Endothelial cell of umbilical vein (primary cell): ENCODE measurements at regions not wholly inside any gene's neighbourhood (a gene's known extent, or its start where the extent isn't known, plus 50 kb on each side); places are given as distances from the start of the nearest gene placed in this dataset.
"Not testable (repeated sequence)": the region's sequence is repeated elsewhere in the genome, so short reads cannot be mapped to it uniquely, and the experiment has no call there.

Source experiments
- BruUV-seq: library from RNA; stranded (reverse); fragments of 400-500 nt; replicated peaks from 2 replicates; lab custom pipeline; 2021; lab: Mats Ljungman, UMichigan
- CTCF ChIA-PET: fragments of 300-600, 350-600 bp; sonication (Branson Sonifier 250); formaldehyde crosslinking; loops from one replicate; lab custom pipeline; 2021; ENCODE audit warnings: antibody characterized with exemption, inconsistent platforms; lab: Charles Lee
- POLR2A ChIA-PET: fragments of 300-600, 350-600 bp; sonication (Branson Sonifier 250); formaldehyde crosslinking; loops from one replicate; lab custom pipeline; 2021; ENCODE audit warnings: antibody characterized with exemption, inconsistent platforms; lab: Charles Lee
- DNase-seq: peaks from one replicate; pipeline ENCODE4 v3.0.0-alpha.2; 2011; ENCODE audit warnings: low read depth, low spot score
- FAIRE-seq: peaks from 2 replicates; lab custom pipeline; 2011; peaks lifted over from hg19 to GRCh38; lab: Jason Lieb, UNC
- H2AFZ ChIP-seq: 2 replicates; pipeline ENCODE4 v1.6.0; 2012; ENCODE audit warnings: low read depth, low read length, control low read depth, inconsistent platforms
- H3K27ac ChIP-seq: 2 replicates; pipeline ENCODE4 v1.5.1; 2011; ENCODE audit warnings: low read depth, mild to moderate bottlenecking, control low read depth, low read length, moderate library complexity; ENCODE audit not compliant: insufficient read depth
- H3K27me3 ChIP-seq, 2 experiments: 2 replicates each; pipeline versions ENCODE4 v1.6.0 to v1.6.1; 2011; ENCODE audit warnings: low read length in 2 of 2, mixed read lengths in 1 of 2; ENCODE audit not compliant: control insufficient read depth in 2 of 2, insufficient read depth in 2 of 2
- H3K36me3 ChIP-seq, 2 experiments: 2 replicates in 1 of 2; 3 replicates in 1 of 2; pipeline ENCODE4 v1.5.1; 2011; ENCODE audit warnings: low read length in 2 of 2, mild to moderate bottlenecking in 1 of 2, moderate library complexity in 1 of 2; ENCODE audit not compliant: control insufficient read depth in 2 of 2, insufficient read depth in 2 of 2; ENCODE audit errors: extremely low read depth in 1 of 2
- H3K4me1 ChIP-seq: 3 replicates; pipeline ENCODE4 v1.5.1; 2011; ENCODE audit warnings: mild to moderate bottlenecking, low read length; ENCODE audit not compliant: control insufficient read depth, insufficient read depth; ENCODE audit errors: extremely low read depth
- H3K4me2 ChIP-seq: 2 replicates; pipeline ENCODE4 v1.6.1; 2011; ENCODE audit warnings: low read length, control low read depth, mixed read lengths; ENCODE audit not compliant: insufficient read depth
- H3K4me3 ChIP-seq, 3 experiments: fragments of 200-600 bp in 1 of 3; sonication (generic), shearing (Covaris generic) in 1 of 3; replicated peaks in 1 of 3; 2 replicates each; pipeline ENCODE4 v1.5.1; 2011 to 2016; ENCODE audit warnings: control low read depth in 3 of 3, low read length in 3 of 3, mild to moderate bottlenecking in 2 of 3, inconsistent platforms in 1 of 3, low read depth in 1 of 3, moderate library complexity in 1 of 3; ENCODE audit not compliant: insufficient read depth in 1 of 3
- H3K79me2 ChIP-seq: 2 replicates; pipeline ENCODE4 v1.6.0; 2012; ENCODE audit warnings: low read length, inconsistent platforms; ENCODE audit not compliant: control insufficient read depth, insufficient read depth
- H3K9ac ChIP-seq: replicated peaks from 2 replicates; pipeline ENCODE3; 2011; ENCODE audit warnings: low read length, control low read depth; ENCODE audit not compliant: insufficient read depth; ENCODE audit errors: extremely low read depth
- H3K9me1 ChIP-seq: replicated peaks from 3 replicates; pipeline ENCODE4 v1.6.0; 2011; ENCODE audit warnings: mild to moderate bottlenecking, low read length; ENCODE audit not compliant: control insufficient read depth, insufficient read depth; ENCODE audit errors: extremely low read depth
- H3K9me3 ChIP-seq: replicated peaks from 2 replicates; pipeline ENCODE4 v1.5.1; 2012; ENCODE audit warnings: low read length, inconsistent platforms; ENCODE audit not compliant: control insufficient read depth, insufficient read depth
- H4K20me1 ChIP-seq: replicated peaks from 2 replicates; pipeline ENCODE3; 2011; ENCODE audit warnings: mild to moderate bottlenecking, low read length; ENCODE audit not compliant: control insufficient read depth, insufficient read depth; ENCODE audit errors: extremely low read depth
- dilution Hi-C: fragments of 300-500 bp; cut with MboI; formaldehyde crosslinking; loops from one replicate; pipeline ENCODE4 v1.15.0; 2019; ENCODE audit warnings: low sequenced_read_pairs; ENCODE audit not compliant: extremely low pct_ligation_motif_present
- intact Hi-C: fragments of 100-400 bp; cut with micrococcal nuclease; formaldehyde crosslinking; loops from one replicate; pipeline ENCODE4 v1.10.0; 2022

- BruUV-seq, CTCF ChIA-PET, H3K4me2 ChIP-seq, H2AFZ ChIP-seq, H3K36me3 ChIP-seq, H3K9ac ChIP-seq, H3K4me1 ChIP-seq, H3K9me3 ChIP-seq, dilution Hi-C loops, H3K27me3 ChIP-seq, H3K4me3 ChIP-seq, intact Hi-C loops, POLR2A ChIA-PET, DNase-seq, H3K9me1 ChIP-seq, H4K20me1 ChIP-seq, FAIRE-seq, H3K27ac ChIP-seq, H3K79me2 ChIP-seq: not testable (repeated sequence)
Observed at GRCh38 chr2:89885071-89885470, 1193.6 kb downstream of the RPIA start.

GRCh38 chr2:89888693-89889092, 1197.2 kb downstream of the RPIA start:
- H3K4me2 ChIP-seq, BruUV-seq, CTCF ChIA-PET, H3K27me3 ChIP-seq, H2AFZ ChIP-seq, POLR2A ChIA-PET, H3K27ac ChIP-seq, H3K4me1 ChIP-seq, FAIRE-seq, H3K36me3 ChIP-seq, H4K20me1 ChIP-seq, H3K4me3 ChIP-seq, H3K9me3 ChIP-seq, H3K9ac ChIP-seq, DNase-seq, dilution Hi-C loops, H3K9me1 ChIP-seq, H3K79me2 ChIP-seq, intact Hi-C loops: not testable (repeated sequence)

GRCh38 chr2:89890185-89890773, 1198.8 kb downstream of the RPIA start:
- BruUV-seq, H3K9me3 ChIP-seq, dilution Hi-C loops, intact Hi-C loops, H4K20me1 ChIP-seq, H2AFZ ChIP-seq, POLR2A ChIA-PET, H3K27me3 ChIP-seq, H3K4me1 ChIP-seq, H3K9me1 ChIP-seq, H3K79me2 ChIP-seq, CTCF ChIA-PET, FAIRE-seq, H3K9ac ChIP-seq, DNase-seq, H3K4me3 ChIP-seq, H3K4me2 ChIP-seq, H3K27ac ChIP-seq, H3K36me3 ChIP-seq: not testable (repeated sequence)

GRCh38 chr2:89894988-89895387, 1203.5 kb downstream of the RPIA start:
- H3K4me2 ChIP-seq, H3K4me1 ChIP-seq, H3K9ac ChIP-seq, H3K79me2 ChIP-seq, H3K27me3 ChIP-seq, H3K27ac ChIP-seq, POLR2A ChIA-PET, BruUV-seq, H3K9me1 ChIP-seq, H3K9me3 ChIP-seq, intact Hi-C loops, H3K36me3 ChIP-seq, CTCF ChIA-PET, H4K20me1 ChIP-seq, dilution Hi-C loops, H2AFZ ChIP-seq, FAIRE-seq, DNase-seq, H3K4me3 ChIP-seq: not testable (repeated sequence)
